ENCODE measurements at regions not wholly inside any gene's neighbourhood (a gene's known extent, or its start where the extent isn't known, plus 50 kb on each side); places are given as distances from the start of the nearest gene placed in this dataset.
"Not testable (repeated sequence)": the region's sequence is repeated elsewhere in the genome, so short reads cannot be mapped to it uniquely, and the experiment has no call there.

- no peak for DNase-seq (ENCODE audit: low read depth)
These were observed 1281.6 kb downstream of the HACE1 start for GRCh38 chr6:103578115-103578514.

DNA sequence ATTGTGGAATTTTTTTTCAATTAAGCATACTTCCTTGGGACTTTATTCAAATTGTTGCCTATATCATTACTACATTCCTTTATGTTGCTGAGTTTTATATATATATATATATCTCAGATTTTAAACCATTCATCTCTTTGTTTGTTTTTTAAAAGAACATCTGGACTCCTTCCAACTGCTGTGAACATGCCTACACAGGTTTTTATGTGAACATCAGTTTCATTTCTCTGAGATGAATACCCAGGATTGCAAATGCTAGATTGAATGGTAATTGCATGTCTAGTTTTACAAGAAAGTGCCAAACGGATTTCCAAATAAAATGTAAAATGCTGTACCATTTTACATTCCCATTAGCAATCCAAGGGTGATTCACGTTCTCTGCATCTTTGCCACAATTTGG is 1289.3 kb downstream of the HACE1 start:
- DNase-seq (ENCODE audit: low read depth) = no peak

DNA sequence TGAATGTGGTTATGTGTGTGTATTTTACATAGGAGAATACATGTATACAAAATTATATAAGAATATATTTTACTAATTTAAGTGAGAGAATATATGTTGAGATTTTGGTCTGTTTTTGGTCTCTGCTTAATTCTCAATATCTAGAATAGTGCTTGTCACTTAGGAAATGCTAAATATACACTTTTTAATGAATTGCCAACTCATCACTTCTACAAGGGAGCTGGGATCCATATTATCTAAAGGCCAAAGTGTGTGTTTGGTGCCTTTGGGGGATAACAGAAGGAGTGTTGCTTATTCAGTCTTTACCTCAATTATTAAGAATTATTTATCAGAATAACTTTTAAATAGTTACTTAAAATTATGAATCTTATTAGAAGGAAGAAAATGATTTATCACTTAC is 1304.8 kb downstream of the HACE1 start:
- no peak for DNase-seq (ENCODE audit: low read depth)

DNA sequence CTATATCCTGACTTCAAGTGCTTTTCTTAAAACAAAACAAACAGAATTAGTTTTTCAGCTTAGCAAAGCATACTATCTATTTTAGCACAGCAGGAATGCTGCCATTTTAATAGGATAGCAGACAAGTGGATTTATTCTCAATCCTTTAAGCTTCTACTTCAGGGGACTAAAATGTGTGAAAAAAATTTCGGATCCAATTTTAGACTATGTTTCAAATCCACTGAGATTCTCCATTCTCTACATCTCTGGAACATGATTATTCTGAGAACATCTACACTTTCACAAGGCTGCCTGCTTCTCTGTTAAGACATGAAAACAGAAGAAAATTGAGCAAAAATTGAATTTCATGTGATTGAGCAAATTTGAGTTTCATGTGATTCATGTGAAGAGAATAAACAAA is 1321.3 kb downstream of the HACE1 start:
- DNase-seq (ENCODE audit: low read depth) = no peak

- DNase-seq (ENCODE audit: low read depth) = no peak
These were observed 1324.9 kb downstream of the HACE1 start for GRCh38 chr6:103534814-103535213.

- DNase-seq (ENCODE audit: low read depth) = no peak
These were observed 1325.6 kb downstream of the HACE1 start for GRCh38 chr6:103534095-103534494.

DNA sequence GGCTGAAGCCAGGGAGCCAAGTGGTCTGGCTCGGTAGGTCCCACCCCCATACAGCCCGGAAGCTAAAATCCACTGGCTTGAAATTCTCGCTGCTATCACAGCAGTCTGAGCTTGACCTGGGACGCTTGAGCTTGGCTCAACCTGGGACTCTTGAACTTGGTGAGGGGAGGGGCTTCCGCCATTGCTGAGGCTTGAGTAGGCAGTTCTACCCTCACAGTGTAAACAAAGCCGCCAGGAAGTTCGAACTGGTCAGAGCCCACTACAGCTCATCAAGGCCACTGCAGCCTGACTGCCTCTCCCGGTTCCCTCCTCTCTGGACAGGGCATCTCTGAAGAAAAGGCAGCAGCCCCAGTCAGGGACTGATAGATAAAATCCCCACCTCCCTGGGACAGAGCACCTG is 1337.7 kb downstream of the HACE1 start:
- DNase-seq (ENCODE audit: low read depth) = no peak

- DNase-seq (ENCODE audit: low read depth) = no peak
These were observed 1343.4 kb downstream of the HACE1 start for GRCh38 chr6:103516336-103516735.

DNA sequence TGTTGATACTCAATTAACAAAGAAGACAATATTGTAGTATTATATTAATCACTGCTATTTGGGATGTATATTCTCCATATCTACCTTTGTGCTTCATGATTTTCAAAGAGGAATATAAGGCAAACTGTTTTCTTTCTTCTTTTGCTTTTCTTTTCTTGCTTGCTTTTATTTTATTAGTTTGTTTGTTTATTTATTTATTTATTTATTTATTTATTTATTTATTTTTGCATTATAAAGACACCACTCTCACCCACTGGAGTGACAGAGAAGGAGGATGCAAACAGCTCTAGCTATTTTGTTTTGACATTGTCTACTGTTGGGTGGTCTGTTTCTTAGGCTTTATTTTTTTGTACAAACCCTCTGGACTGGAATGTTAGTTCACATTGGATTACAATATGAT is 1352.7 kb downstream of the HACE1 start:
- no peak for DNase-seq (ENCODE audit: low read depth)

GRCh38 chr6:103505155-103505518 is 1354.6 kb downstream of the HACE1 start:
- no peak for DNase-seq (ENCODE audit: low read depth)

DNA sequence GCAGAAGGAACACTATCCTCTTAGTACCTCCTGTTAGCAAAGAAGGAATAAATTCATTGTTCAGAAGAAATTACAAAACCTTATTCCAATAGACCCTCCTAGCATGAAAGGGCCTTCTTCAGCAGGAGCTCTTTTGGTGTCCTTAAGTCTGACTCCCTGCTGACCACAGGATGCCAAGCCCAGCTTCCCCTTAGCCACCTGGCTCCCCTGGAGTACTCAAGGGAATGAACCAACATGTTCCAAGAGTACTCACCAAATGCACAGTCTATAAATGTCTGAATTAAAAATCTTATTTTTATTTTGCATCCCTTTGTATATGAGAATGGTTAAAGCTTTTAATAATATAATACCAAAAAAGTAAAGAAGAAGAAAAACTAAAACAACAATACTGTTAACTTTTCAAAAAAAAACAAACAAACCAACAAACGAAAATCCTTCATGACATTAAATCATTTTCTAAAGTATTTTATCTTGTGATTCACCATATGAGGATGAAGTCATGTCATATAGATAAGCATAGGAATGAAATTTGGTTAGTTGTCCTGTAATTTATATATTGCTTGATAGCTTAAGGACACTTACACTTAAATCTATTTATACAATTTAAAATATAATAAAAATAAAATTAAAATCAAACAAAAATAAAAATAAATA is 1355.1 kb downstream of the HACE1 start:
- DNase-seq (ENCODE audit: low read depth) = no peak

DNA sequence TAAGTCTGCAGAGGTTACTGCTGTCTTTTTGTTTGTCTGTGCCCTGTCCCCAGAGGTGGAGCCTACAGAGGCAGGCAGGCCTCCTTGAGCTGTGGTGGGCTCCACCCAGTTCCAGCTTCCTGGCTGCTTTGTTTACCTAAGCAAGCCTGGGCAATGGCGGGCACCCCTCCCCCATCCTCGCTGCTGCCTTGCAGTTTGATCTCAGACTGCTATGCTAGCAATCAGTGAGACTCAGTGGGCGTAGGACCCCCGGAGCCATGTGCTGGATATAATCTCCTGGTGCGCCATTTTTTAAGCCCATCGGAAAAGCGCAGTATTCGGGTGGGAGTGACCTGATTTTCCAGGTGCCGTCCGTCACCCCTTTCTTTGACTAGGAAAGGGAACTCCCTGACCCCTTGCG is 1363.1 kb downstream of the HACE1 start:
- DNase-seq (ENCODE audit: low read depth) = not testable (repeated sequence)

DNA sequence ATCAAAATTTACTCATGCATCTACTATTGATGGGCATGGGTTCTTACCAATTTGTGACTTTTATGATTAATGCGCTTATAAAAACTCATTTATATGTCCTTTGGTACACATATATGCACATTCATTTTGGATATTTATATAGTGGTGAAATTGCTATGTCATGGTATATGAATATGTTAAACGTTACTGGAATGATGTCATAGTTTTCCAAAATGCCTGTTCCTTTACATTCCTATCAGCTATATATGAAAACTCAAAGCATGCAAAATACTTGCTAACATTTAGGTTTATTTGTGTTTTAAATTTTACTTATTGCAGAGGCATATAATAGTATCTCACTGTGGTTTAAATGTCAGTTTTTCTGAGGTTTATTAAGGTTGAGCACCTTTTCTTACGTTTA is 1403.1 kb downstream of the HACE1 start:
- DNase-seq (ENCODE audit: low read depth) = no peak

DNA sequence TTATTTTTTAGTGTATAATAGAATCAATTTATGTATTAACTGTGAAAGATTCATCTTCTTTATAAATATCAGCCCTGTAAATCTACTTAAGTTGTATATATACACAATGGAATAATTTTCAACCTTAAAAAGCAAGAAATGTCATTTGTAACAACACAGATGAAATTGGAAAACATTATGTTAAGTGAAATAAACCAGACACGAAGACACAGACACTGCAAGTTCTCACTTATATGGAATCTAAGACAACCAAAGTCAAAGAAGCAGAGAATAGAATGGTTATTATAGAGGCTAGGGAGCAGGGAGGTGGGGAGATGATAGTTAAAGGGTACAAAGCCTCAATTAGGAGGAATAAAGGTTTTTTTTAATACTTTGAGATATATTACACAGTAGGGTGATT is 1404.4 kb downstream of the HACE1 start:
- DNase-seq (ENCODE audit: low read depth) = no peak

GRCh38 chr6:103409475-103409874 is 1450.2 kb downstream of the HACE1 start:
- DNase-seq (ENCODE audit: low read depth) = no peak

DNA sequence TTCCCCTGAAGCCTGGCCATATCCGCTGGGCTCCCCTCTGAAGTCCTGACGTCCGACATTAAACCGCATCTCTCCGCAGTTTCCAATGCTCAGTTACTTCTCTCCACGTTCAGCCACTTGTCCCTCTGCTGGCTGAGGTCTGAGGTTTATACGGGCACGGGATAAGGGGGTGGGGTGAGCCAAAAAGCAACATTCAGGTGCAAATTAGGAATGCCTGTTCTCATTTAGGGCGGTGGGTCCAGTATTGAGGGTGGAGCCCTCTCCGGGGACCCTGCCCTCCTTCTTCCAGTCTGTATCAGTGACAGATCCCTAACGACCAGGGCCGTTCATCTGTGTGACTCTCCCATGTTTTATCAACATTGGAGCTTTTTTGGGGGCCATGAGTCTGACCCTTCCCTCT is 1454.4 kb downstream of the HACE1 start:
- DNase-seq (ENCODE audit: low read depth) = no peak

DNA sequence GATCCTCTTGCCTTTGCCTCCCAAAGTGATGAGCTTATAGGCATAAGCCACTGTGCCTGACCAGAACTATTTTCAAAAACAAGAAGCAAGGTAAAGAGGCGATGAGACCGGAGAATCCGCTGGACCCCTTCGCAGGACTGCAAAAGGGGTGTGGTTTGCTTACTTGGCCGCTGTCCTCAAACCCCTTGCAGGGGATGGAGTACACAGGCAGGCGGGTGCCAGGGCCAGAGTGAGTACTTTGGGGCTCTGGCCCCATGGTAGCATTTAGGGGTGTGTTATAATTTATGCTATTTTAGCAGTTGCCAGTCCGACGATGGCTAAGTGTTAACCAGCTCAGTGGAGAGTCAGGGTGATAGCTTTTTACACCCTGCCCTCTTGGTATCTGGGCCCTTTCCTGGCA is 1454.9 kb downstream of the HACE1 start:
- no peak for DNase-seq (ENCODE audit: low read depth)

- DNase-seq (ENCODE audit: low read depth) = no peak
These were observed 1463.0 kb downstream of the HACE1 start for GRCh38 chr6:103396768-103397167.

DNA sequence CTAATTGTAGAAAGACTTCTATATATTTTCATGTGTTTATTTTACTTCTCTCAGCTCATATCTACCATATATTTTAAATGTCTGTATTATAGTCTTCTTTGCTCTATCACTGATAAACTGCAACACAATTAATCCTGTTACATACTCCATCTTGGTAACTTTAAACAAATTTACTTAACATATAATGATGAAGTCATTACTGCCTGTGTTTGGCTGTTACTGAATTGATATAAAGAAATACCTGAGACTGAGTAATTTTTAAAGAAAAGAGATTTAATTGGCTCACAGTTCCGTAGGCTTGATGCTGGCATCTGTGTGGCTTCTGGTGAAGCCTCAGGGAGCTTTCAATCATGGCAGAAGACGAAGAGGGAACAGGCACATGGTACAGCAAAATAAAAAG is 1480.4 kb downstream of the HACE1 start:
- DNase-seq (ENCODE audit: low read depth) = no peak

GRCh38 chr6:103367212-103367611 is 1492.5 kb downstream of the HACE1 start:
- no peak for DNase-seq (ENCODE audit: low read depth)

DNA sequence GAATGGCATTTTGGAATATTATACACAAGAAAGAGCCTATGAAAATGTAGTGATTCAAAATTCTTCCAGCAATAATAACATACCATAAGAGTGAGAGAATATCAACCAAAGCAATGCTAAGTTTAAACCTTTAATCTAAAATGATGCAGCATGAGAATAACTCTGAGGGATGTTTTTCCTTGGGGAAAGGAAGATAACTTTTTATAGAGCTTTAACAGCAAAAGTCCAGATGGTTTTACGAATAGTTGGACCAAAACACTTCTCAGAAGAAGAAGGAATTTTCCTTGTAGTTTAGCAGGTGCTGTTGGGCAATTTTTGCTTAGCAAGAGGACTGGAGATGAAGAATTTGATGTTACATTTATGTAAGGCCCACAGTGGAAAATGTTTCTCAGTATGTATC is 1503.2 kb downstream of the HACE1 start:
- DNase-seq (ENCODE audit: low read depth) = no peak

DNA sequence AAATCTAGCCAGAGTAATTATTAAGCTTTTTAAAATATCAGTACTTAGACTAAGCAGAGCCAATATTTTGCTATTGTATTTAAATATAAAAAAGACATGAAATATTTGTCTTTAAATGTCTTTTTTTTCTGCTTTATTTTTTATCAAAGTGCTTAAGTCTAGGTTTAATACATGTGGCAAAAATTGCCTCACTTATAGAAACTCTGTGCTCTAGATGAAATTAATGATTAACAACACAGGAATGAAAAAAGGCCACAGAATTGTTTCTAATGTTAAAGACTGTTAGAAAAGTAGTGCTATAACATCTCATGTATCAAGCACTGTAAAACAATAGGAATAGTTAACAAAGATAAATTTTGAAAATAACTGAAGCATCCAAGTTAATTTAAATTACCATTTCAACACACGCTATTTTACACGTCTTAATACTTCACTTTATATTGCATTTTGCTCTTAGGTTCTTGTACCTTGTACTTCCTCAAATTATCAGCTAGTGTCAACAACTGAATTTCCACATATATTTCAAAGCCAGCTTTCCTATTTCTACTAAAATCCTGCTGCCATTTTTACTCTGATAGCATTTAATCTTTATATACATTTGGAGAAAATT is 1515.1 kb downstream of the HACE1 start:
- DNase-seq (ENCODE audit: low read depth) = no peak

GRCh38 chr6:103335412-103335811 is 1524.3 kb downstream of the HACE1 start:
- no peak for DNase-seq (ENCODE audit: low read depth)

Data from stimulated activated CD8-positive, alpha-beta memory T cell treated with anti-CD3 and anti-CD28 coated beads, Interleukin-15, amount 100 ng/mL, for 1 hour (primary cell).